SU-DHL-6 (cell line): ENCODE measurements at regions not wholly inside any gene's neighbourhood (a gene's known extent, or its start where the extent isn't known, plus 50 kb on each side); places are given as distances from the start of the nearest gene placed in this dataset.

Experiments
- H2AFZ ChIP-seq: fragments of 200-600 bp; sonication (generic); 2 replicates; pipeline ENCODE4 v1.6.1; 2014; ENCODE audit warnings: low read depth, mild to moderate bottlenecking, moderate library complexity, mixed read lengths, antibody characterized with exemption, low read length; ENCODE audit not compliant: severe bottlenecking
- H3F3A ChIP-seq: fragments of 200-600 bp; shearing (Covaris generic); 2 replicates; pipeline ENCODE4 v1.6.0; 2016; ENCODE audit warnings: antibody characterized with exemption, mild to moderate bottlenecking; ENCODE audit not compliant: insufficient read depth
- H3K27ac ChIP-seq: fragments of 200-600 bp; sonication (generic); 2 replicates; pipeline ENCODE4 v1.5.1; 2016; ENCODE audit warnings: low read depth, mild to moderate bottlenecking, low read length, moderate library complexity, mixed read lengths
- H3K27me3 ChIP-seq: fragments of 200-600 bp; sonication (generic), shearing (Covaris generic); 2 replicates; pipeline ENCODE4 v1.6.0; 2014; ENCODE audit warnings: mild to moderate bottlenecking, low read length
- H3K36me3 ChIP-seq: fragments of 200-600 bp; sonication (generic); 2 replicates; pipeline ENCODE4 v1.6.1; 2014; ENCODE audit warnings: mild to moderate bottlenecking, low read length, mixed read lengths
- H3K4me2 ChIP-seq: fragments of 300-600, 200-600 bp; shearing (Covaris generic), sonication (generic); 2 replicates; pipeline ENCODE4 v1.6.0; 2014; ENCODE audit warnings: low read length, low read depth, mild to moderate bottlenecking; ENCODE audit not compliant: poor library complexity, severe bottlenecking
- H3K4me3 ChIP-seq: fragments of 200-600 bp; sonication (generic); 2 replicates; pipeline ENCODE4 v1.5.1; 2014; ENCODE audit warnings: antibody characterized with exemption, low read length, mild to moderate bottlenecking, mixed read lengths; ENCODE audit not compliant: insufficient read depth, poor library complexity, severe bottlenecking
- H3K79me2 ChIP-seq: fragments of 200-600 bp; sonication (generic); 2 replicates; pipeline ENCODE4 v1.6.1; 2014; ENCODE audit warnings: mild to moderate bottlenecking, low read length, moderate library complexity; ENCODE audit not compliant: insufficient read depth
- H3K9ac ChIP-seq: fragments of 200-600 bp; sonication (generic); 2 replicates; pipeline ENCODE4 v1.7.0; 2014; ENCODE audit warnings: mild to moderate bottlenecking, low read length
- H3K9me2 ChIP-seq: fragments of 200-600 bp; sonication (generic); replicated peaks from 2 replicates; pipeline ENCODE4 v1.6.1; 2014; ENCODE audit warnings: low read length; ENCODE audit not compliant: insufficient read depth
- H3K9me3 ChIP-seq: fragments of 200-600 bp; sonication (generic); 2 replicates; pipeline ENCODE4 v1.6.1; 2014; ENCODE audit warnings: low read length, mixed read lengths; ENCODE audit not compliant: insufficient read depth
- H4K20me1 ChIP-seq: fragments of 200-600 bp; sonication (generic); 2 replicates; pipeline ENCODE4 v1.6.1; 2014; ENCODE audit warnings: low read depth, mild to moderate bottlenecking, antibody characterized with exemption, low read length, moderate library complexity, mixed read lengths
- EZH2phosphoT487 ChIP-seq: fragments of 200-600 bp; sonication (generic), shearing (Covaris generic); conservative IDR thresholded peaks from 2 replicates; pipeline ENCODE4 v1.6.1; 2018; ENCODE audit warnings: mild to moderate bottlenecking, antibody characterized with exemption, low read length, moderate library complexity, mixed read lengths
- TF ChIP-seq, protein P1 (sequence below): fragments of 200-600 bp; sonication (generic); IDR thresholded peaks from one replicate; pipeline ENCODE4 v1.5.1; 2017; ENCODE audit warnings: antibody characterized with exemption, mild to moderate bottlenecking, low read length, moderate library complexity; ENCODE audit not compliant: insufficient read depth, poor library complexity, severe bottlenecking

DNA sequence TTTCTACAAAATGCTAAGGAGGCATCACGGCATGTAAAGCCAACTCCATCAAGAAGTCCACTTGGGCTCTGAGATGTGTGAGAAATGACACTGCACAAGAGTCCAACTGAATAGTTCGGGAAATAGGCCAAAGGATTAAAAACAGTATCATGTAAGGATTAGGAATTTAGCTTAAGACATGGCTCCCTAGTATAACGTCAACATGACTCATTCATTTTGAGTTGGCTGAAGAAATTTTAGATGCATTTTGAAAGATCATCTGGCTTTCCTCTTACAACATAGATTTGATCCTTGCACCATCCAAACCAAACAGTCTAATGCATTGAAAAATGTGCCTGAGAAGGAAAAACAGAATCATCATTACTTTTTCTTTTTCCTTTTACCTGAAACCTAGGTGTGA lies 109.3 kb upstream of the MME start:
- Histone ChIP-seq H4K20me1 (no peaks in the 10 kb centered on the region), H3K9ac (no peak overlapping the region), H3K27me3 (no peaks in the 10 kb centered on the region), H3K4me3 (no peak overlapping the region), H3K9me2 (no peaks in the 10 kb centered on the region), H2AFZ (no peak overlapping the region), H3K4me2 (no peak overlapping the region), H3K9me3 (no peaks in the 10 kb centered on the region), H3K36me3 (no peaks in the 10 kb centered on the region), H3F3A (no peaks in the 10 kb centered on the region), H3K79me2 (no peaks in the 10 kb centered on the region), H3K27ac (no peak overlapping the region)
- TF ChIP-seq EZH2phosphoT487, result no peak
- TF ChIP-seq, protein P1, sequence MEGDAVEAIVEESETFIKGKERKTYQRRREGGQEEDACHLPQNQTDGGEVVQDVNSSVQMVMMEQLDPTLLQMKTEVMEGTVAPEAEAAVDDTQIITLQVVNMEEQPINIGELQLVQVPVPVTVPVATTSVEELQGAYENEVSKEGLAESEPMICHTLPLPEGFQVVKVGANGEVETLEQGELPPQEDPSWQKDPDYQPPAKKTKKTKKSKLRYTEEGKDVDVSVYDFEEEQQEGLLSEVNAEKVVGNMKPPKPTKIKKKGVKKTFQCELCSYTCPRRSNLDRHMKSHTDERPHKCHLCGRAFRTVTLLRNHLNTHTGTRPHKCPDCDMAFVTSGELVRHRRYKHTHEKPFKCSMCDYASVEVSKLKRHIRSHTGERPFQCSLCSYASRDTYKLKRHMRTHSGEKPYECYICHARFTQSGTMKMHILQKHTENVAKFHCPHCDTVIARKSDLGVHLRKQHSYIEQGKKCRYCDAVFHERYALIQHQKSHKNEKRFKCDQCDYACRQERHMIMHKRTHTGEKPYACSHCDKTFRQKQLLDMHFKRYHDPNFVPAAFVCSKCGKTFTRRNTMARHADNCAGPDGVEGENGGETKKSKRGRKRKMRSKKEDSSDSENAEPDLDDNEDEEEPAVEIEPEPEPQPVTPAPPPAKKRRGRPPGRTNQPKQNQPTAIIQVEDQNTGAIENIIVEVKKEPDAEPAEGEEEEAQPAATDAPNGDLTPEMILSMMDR, result no peak

DNA sequence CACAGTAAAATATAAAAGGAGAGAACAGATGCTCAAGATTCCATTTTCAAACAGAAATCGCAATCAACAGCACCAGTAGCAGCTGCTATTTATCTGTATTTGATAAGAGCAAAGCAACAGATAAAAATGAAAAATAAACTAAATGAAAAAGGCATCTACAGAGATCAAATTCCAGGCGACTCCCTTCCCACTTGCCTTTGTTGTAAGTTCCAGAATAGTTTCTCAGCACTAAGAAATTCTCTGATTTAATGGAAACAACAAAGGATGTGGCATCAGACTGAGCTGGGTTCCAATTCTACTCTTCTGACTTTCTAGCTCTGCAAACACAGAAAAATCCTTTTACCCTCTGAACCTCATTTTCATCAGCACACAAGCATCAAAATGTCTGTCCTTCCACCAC lies 110.8 kb upstream of the MME start:
- Histone ChIP-seq H4K20me1 (no peaks in the 10 kb centered on the region), H3K27ac (no peak overlapping the region), H2AFZ (no peak overlapping the region), H3K9me3 (no peaks in the 10 kb centered on the region), H3K4me2 (no peak overlapping the region), H3K36me3 (no peaks in the 10 kb centered on the region), H3K4me3 (no peak overlapping the region), H3F3A (no peaks in the 10 kb centered on the region), H3K27me3 (no peaks in the 10 kb centered on the region), H3K9me2 (no peaks in the 10 kb centered on the region), H3K9ac (no peak overlapping the region), H3K79me2 (no peaks in the 10 kb centered on the region)
- no peak for TF ChIP-seq EZH2phosphoT487
- TF ChIP-seq, protein P1, result no peak

DNA sequence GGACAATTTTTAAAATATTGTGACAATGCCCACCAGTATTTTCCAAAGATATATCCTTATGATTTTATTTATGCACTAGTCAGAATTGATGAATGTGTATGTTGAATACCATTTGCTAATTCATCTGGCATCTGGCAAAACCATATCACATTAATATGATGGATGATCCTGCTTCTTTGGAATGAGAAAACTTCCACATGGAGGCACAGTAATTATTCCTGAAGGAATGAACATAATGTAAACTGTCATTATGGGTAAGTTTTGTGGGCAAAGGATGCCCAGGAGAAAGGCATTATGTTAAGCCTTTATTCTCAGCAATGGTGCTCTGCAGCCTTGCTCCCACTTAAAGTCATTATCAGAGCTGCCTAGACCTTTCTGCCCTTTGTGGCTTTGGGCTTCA lies 113.0 kb upstream of the MME start:
- Histone ChIP-seq H3K4me2 (no peak overlapping the region), H3K9me3 (no peaks in the 10 kb centered on the region), H3F3A (no peaks in the 10 kb centered on the region), H3K36me3 (no peaks in the 10 kb centered on the region), H4K20me1 (no peaks in the 10 kb centered on the region), H3K79me2 (no peaks in the 10 kb centered on the region), H3K9ac (no peak overlapping the region), H2AFZ (no peak overlapping the region), H3K27me3 (no peaks in the 10 kb centered on the region), H3K9me2 (no peaks in the 10 kb centered on the region), H3K27ac (no peak overlapping the region), H3K4me3 (no peak overlapping the region)
- TF ChIP-seq, protein P1, result no peak
- TF ChIP-seq EZH2phosphoT487, result no peak

DNA sequence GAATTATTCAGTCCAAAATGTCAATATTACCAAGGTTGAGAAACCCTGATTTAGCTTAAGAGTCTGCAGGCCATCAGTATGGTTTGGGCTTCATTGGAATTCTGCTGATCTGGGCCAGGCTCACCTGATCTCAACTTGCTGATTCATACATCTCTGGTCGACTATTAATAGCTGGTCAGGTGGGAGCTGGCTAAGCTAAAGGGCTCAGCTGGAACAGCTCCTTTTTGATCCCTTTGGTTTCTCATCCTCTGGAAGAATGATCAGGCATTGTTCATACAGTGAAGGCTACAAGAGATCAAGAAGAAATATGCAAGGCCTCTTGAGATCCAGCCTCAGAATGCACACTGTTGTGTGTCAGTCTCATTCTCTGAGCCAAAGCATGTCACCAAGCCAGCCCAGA lies 123.3 kb upstream of the MME start:
- no peak for TF ChIP-seq EZH2phosphoT487
- TF ChIP-seq, protein P1, result no peak
- H3K9me3 ChIP-seq, result no peaks in the 10 kb centered on the region; the same call in 1 of the 2 replicates
- no peaks in the 10 kb centered on the region for H3K9me2 ChIP-seq
- H3K4me3 ChIP-seq, result no peak overlapping the region
- H4K20me1 ChIP-seq, result no peaks in the 10 kb centered on the region
- no peak overlapping the region for H3K4me2 ChIP-seq
- H3K27ac ChIP-seq, result no peak overlapping the region
- H3K79me2 ChIP-seq, result no peaks in the 10 kb centered on the region
- H3K9ac ChIP-seq, result no peak overlapping the region
- no peak overlapping the region for H2AFZ ChIP-seq
- no peaks in the 10 kb centered on the region for H3K36me3 ChIP-seq
- no peaks in the 10 kb centered on the region for H3K27me3 ChIP-seq
- H3F3A ChIP-seq, result no peaks in the 10 kb centered on the region
